ENCODE measurements at regions not wholly inside any gene's neighbourhood (a gene's known extent, or its start where the extent isn't known, plus 50 kb on each side); places are given as distances from the start of the nearest gene placed in this dataset.
"Not testable (repeated sequence)": the region's sequence is repeated elsewhere in the genome, so short reads cannot be mapped to it uniquely, and the experiment has no call there.

- no peak for DNase-seq
Measured at GRCh38 chr3:21898316-21898715, 147.3 kb upstream of the ZNF385D start.

GRCh38 chr3:21901484-21901883, 150.5 kb upstream of the ZNF385D start:
- DNase-seq = no peak

DNA sequence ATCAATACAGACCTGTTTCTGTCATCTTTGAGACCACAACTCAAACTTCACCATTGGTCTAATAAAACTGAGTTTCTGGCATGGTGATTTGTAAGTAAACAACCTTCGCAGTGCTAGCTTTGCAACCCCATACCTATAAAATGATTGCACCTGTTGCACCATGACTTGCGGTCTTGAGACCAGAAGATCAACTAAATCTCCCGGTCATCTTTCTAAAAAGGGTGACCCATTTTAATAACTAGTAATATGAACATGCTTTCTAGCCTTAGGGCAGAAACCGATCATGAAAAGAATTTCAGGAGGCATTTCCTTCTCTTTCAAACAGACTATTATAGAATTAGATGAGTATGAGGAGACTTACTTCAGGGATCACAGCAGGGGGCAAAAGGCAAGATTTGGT, 151.9 kb upstream of the ZNF385D start:
- DNase-seq = no peak

GRCh38 chr3:21909096-21909495, 158.1 kb upstream of the ZNF385D start:
- no peak for DNase-seq

DNA sequence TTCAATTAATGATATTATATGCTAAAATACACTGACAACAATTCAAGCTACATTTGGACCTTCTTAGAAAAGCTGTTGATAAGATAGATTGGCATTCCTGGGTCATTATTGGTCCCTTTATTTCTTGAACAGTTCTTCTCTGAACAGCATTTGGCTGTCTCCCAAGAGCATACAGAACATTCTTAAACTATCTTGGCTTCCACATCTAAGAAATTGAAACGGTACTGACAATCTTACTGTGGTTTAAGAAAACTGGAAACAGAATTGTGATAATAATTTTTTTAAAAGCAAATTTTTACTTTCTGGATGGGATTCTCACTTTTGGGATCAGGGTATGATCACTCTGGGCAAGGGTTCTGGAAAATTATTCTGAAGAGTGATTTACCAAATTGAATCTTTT, 161.7 kb upstream of the ZNF385D start:
- DNase-seq = no peak

- DNase-seq = no peak
Measured at GRCh38 chr3:21913791-21914190, 162.8 kb upstream of the ZNF385D start.

GRCh38 chr3:21914451-21914850, 163.4 kb upstream of the ZNF385D start:
- DNase-seq = no peak

- DNase-seq = no peak
Measured at GRCh38 chr3:21919383-21919782, 168.4 kb upstream of the ZNF385D start.

- DNase-seq = no peak
Measured at GRCh38 chr3:21920421-21920861, 169.4 kb upstream of the ZNF385D start.

GRCh38 chr3:21923156-21923555, 172.1 kb upstream of the ZNF385D start:
- DNase-seq = not testable (repeated sequence)

GRCh38 chr3:21927261-21927660, 176.3 kb upstream of the ZNF385D start:
- no peak for DNase-seq

DNA sequence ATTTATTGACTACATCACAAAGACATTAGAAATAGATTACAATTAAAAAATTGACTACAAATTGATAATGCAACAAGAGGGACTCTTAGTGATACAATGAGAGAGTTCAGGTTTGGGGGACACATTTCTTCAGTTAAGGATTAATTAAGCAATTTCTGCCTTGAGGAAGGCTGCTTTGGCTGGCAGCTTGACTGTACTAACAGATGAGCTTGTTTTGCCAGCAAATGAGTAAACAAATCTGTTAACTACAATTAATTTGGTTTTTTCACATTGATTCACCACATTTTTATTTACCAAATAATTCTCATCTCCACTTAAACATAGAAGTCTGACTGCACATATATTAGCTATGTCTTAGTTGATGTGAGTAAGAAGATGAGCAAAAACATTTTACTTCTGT, 183.6 kb upstream of the ZNF385D start:
- no peak for DNase-seq

GRCh38 chr3:21936207-21936606, 185.2 kb upstream of the ZNF385D start:
- no peak for DNase-seq

- no peak for DNase-seq
Measured at GRCh38 chr3:21938267-21938681, 187.3 kb upstream of the ZNF385D start.

DNA sequence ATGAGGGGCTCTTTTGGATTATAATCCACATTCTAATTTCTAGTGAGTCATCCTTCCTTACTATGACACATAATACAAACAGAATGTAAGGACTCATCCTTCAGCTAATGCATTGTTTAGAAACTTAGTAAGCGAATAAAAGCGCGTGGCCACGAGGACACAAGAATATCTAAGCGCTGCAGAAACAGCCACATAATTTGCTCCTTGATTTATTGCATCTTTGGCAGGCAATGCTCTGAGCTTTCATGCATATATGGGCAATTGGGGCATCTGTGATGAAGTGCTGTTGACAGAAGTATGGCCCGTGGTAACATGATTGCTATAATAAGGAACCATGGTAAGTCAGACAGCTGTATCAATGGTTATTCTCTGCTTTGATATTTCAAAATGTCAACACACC, 191.3 kb upstream of the ZNF385D start:
- DNase-seq = no peak

DNA sequence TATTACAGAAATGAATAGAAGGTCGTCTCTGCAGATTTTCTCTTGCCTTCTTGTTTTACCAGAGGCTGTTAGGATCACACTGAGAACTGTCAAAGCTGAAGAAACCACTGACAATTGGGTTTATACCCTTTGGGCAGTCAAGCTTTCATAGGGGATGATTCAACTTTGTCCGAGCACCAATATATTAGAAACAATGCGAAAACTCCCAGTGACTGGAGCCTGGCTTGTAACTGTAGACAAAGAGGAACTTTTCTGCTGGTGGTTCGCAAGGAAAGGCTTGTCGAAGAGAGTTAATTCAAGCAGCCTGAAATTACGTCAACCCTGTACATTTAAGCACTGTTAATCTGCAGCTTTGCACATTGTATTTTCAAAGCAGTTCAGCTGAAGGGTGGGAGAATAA, 193.2 kb upstream of the ZNF385D start:
- DNase-seq = no peak

DNA sequence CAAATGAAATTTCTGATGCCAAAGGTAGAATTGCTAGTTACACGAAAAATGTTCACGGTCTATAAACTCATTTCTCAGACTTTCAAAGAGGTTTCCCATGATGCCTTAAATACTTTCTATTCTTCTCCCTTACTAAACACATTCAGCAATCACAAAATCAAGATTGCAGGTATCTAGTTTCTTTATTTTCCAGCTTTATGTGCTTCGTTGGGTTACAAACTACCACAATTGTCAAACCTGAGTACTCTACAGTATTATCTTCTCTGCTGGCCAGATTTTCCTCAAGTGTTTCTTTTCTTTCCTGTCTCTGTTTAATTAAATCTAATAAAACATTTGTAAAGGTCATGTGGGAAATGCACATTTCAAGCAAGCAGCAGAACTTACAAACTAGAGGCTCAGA, 201.8 kb upstream of the ZNF385D start:
- DNase-seq = no peak

GRCh38 chr3:21954709-21955108, 203.7 kb upstream of the ZNF385D start:
- DNase-seq = no peak

GRCh38 chr3:21955406-21955805, 204.4 kb upstream of the ZNF385D start:
- no peak for DNase-seq

- no peak for DNase-seq
Measured at GRCh38 chr3:21960033-21960432, 209.0 kb upstream of the ZNF385D start.

DNA sequence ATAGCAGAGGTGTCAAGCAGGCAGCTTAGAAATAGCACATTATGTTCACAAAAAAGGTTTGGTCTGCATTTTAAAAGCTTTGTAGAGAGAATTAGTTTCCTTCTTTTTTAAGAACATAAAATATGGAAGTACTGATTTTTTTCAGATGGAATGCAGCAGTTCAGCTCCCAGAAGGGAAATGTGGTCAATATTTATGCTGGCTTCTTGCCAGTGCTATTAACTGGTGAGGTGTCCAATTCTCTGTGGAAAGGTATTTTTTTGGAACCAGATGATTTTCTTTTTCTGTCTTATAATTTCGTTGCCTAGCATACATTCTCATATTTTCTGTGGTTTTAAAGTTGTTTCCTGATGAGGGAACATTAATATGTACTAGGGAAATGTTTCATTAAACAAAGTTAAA, 211.4 kb upstream of the ZNF385D start:
- no peak for DNase-seq

DNA sequence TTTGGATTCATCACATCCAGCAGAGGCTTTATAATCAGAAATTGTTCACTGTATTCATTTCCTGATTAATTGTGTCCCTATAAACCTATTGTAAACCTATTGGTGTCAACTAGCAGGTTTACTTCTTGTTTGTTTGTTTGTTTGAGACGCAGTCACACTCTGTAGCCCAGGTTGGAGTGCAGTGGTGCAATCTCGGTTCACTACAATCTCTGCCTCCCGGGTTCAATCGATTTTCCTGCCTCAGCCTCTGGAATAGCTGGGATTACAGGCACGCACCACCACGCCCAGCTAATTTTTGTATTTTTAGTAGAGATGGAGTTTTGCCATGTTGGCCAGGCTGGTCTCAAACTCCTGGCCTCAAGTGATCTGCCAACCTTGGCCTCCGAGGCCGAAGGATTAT, 215.4 kb upstream of the ZNF385D start:
- DNase-seq = not testable (repeated sequence)

GRCh38 chr3:21979706-21980105, 228.7 kb upstream of the ZNF385D start:
- DNase-seq = no peak

DNA sequence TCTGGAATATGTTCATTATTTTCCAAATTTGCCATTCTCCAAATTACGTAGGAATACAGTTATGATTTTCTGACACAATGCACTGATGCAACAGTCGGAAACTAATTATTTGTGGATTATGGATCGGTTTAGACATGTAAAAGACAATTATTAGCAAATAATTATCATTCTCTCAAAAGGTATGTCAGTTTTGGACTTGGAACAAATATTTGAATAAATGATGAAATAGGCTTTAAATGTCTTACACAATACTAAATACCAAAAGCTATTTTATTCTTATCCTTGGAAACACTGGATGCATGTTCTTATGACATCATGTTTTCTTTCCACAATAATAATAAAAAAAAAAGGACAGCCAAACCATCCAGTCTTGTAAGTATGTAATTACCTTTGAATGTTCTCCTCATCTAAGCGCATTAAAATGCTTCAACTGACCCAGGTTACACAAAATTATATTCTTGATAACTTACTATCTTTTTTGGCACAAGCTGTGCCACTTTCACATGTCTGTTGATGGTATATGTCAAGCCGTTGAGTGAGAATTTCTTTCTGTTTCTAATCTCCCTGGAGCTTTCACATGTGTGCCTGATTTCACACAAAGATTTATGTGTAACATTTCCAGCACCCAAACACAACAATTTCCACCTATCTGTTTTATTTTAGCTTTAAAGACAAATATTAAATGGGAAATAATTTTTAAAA, 238.5 kb upstream of the ZNF385D start:
- DNase-seq = no peak

GRCh38 chr3:21991061-21991460, 240.1 kb upstream of the ZNF385D start:
- no peak for DNase-seq
